ENCODE measurements at regions not wholly inside any gene's neighbourhood (a gene's known extent, or its start where the extent isn't known, plus 50 kb on each side); places are given as distances from the start of the nearest gene placed in this dataset.

DNA sequence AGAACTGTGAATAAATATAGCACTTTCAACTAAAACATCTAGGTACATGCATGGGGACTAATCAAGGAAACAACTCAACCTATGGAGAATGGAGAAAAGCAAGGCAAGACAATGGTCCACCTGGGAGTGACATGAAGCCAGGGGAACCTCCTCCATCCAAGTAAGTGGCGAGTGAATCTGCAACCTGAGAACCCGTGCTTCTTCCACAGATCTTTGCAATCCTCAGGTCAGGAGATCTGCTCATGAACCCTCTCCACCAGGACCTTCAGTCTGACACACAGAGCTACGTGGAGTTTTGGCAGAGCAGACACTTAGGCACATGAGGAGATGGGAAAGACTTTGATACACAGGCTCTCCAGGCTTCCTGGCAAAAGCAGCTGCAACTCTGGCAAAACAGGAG lies 58.8 kb upstream of the KHDRBS2 start:
- DNase-seq: no peak

- DNase-seq: no peak
Observed at GRCh38 chr6:62338477-62338876, 52.5 kb upstream of the KHDRBS2 start.

All from amygdala (tissue), 56 donors.